ENCODE measurements at regions not wholly inside any gene's neighbourhood (a gene's known extent, or its start where the extent isn't known, plus 50 kb on each side); places are given as distances from the start of the nearest gene placed in this dataset.
"Not testable (repeated sequence)": the region's sequence is repeated elsewhere in the genome, so short reads cannot be mapped to it uniquely, and the experiment has no call there.

GRCh38 chrX:39244147-39244546 is 442.9 kb downstream of the MID1IP1 start:
- DNase-seq, result no peak

- no peak for DNase-seq
These were observed 443.8 kb downstream of the MID1IP1 start for GRCh38 chrX:39245024-39245423.

- no peak for DNase-seq
These were observed 446.3 kb downstream of the MID1IP1 start for GRCh38 chrX:39247536-39247935.

GRCh38 chrX:39248330-39248729 is 447.1 kb downstream of the MID1IP1 start:
- DNase-seq, result no peak

GRCh38 chrX:39249999-39250398 is 448.7 kb downstream of the MID1IP1 start:
- DNase-seq, result no peak

- no peak for DNase-seq
These were observed 450.7 kb downstream of the MID1IP1 start for GRCh38 chrX:39251995-39252394.

GRCh38 chrX:39253551-39253950 is 452.3 kb downstream of the MID1IP1 start:
- no peak for DNase-seq

GRCh38 chrX:39258331-39258730 is 457.1 kb downstream of the MID1IP1 start:
- no peak for DNase-seq

GRCh38 chrX:39260965-39261364 is 459.7 kb downstream of the MID1IP1 start:
- DNase-seq, result no peak

- peak; percentile 54 for DNase-seq
These were observed 460.3 kb downstream of the MID1IP1 start for GRCh38 chrX:39261446-39262147.

GRCh38 chrX:39262641-39263040 is 461.4 kb downstream of the MID1IP1 start:
- no peak for DNase-seq

- no peak for DNase-seq
These were observed 462.8 kb downstream of the MID1IP1 start for GRCh38 chrX:39264023-39264422.

- DNase-seq, result no peak
These were observed 465.9 kb downstream of the MID1IP1 start for GRCh38 chrX:39267176-39267575.

- DNase-seq, result no peak
These were observed 466.9 kb downstream of the MID1IP1 start for GRCh38 chrX:39268207-39268606.

GRCh38 chrX:39275500-39276068 is 474.3 kb downstream of the MID1IP1 start:
- no peak for DNase-seq

- DNase-seq, result not testable (repeated sequence)
These were observed 476.6 kb downstream of the MID1IP1 start for GRCh38 chrX:39277685-39278390.

GRCh38 chrX:39283239-39283638 is 482.0 kb downstream of the MID1IP1 start:
- no peak for DNase-seq

- no peak for DNase-seq
These were observed 487.3 kb downstream of the MID1IP1 start for GRCh38 chrX:39288592-39288991.

- no peak for DNase-seq
These were observed 488.6 kb downstream of the MID1IP1 start for GRCh38 chrX:39289827-39290226.

- no peak for DNase-seq
These were observed 491.9 kb downstream of the MID1IP1 start for GRCh38 chrX:39293203-39293602.

- no peak for DNase-seq
These were observed 495.2 kb downstream of the MID1IP1 start for GRCh38 chrX:39296472-39296871.

- DNase-seq, result no peak
These were observed 497.6 kb downstream of the MID1IP1 start for GRCh38 chrX:39298821-39299220.

GRCh38 chrX:39299615-39300014 is 498.4 kb downstream of the MID1IP1 start:
- DNase-seq, result no peak

GRCh38 chrX:39301036-39301435 is 499.8 kb downstream of the MID1IP1 start:
- no peak for DNase-seq
